Renal cortex interstitium (tissue), 11 donors: ENCODE measurements at regions not wholly inside any gene's neighbourhood (a gene's known extent, or its start where the extent isn't known, plus 50 kb on each side); places are given as distances from the start of the nearest gene placed in this dataset.
"Not testable (repeated sequence)": the region's sequence is repeated elsewhere in the genome, so short reads cannot be mapped to it uniquely, and the experiment has no call there.

Source experiments
- DNase-seq, 11 donors: peaks; one replicate each; pipeline ENCODE4 v3.0.0-alpha.2; 2013; ENCODE audit warnings: low read depth in 9 of 11, low spot score in 4 of 11; ENCODE audit errors: extremely low read depth in 1 of 11

DNA sequence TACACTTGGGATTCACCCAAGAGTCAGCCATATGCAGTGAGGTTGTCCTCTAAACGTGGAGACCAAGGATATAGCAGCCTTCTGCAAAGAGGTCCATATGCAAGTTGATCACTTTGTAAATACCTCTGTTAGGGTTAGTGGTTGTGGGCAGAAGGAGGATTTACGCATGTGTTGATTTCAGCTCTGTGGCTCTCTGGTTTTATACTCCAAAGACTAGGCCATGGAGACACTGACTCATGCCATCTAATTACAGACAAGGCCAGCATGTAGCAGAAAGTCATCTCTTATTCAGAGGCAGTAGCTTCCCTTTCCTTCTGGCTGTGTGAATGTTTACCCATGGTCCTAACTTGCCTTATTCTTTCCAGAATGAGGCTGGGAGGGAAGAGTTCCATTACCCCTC lies 140.9 kb upstream of the GOLGA6L4 start:
- DNase-seq = not testable (repeated sequence)

DNA sequence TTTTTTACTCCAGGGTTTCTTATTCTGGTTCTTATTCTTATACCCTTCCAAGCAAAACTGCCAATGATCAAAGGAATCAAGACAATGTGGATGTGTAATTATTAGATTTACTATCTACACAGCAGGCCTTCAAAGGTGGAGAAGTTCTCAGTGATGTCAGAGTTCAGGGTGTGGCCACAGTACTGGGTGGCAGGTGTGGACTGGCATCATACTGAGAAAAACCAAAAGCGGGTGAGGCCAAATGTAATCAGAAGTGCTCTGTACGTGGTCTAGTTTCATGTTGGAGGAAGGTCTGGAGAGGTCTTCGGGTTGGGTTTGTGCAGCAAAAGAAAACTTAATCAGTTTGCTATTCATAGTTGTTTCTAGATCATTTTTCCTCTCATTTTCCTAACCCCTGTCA lies 138.5 kb upstream of the GOLGA6L4 start:
- DNase-seq = not testable (repeated sequence)

DNA sequence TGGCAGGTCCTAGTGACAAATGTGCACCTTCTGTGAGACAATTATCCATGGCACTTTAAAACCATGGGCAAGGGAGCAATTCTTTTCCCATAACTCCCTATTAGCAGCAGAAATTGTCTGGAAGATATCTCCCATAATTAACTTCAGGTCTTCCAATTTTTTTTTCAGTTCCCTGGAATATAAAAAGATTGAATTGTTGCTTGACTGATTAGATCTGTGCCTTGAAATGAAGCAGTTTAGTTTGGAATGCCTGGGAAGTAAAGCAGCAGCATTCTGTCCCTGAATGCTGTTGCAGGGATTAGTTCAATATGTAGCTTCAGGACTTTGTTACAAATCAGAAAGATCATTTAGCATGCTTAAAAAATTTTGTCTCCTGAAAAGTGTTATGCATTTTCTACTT lies 137.0 kb upstream of the GOLGA6L4 start:
- no peak for DNase-seq

DNA sequence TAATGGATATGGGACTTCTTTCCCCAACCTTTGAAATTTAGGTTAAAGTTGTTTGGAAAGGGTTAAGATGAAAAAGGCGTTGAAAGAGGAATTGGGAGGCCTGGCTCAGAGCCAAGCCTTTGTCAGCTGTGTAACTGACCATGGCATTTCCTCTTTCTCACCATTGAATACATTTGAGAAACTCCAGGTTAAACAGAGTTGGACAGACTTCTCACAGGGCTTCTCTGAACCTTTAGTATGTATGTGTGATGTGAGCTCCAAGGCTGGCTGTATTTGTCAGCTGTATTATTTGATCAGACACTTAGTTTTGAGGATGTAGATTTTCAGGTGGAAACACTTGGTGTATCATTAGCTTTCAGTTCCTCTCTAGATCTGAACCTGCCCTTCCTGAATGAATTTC lies 136.4 kb upstream of the GOLGA6L4 start:
- peak in 6 of 11 donors; percentile 5 to 21 (median 14) for DNase-seq

DNA sequence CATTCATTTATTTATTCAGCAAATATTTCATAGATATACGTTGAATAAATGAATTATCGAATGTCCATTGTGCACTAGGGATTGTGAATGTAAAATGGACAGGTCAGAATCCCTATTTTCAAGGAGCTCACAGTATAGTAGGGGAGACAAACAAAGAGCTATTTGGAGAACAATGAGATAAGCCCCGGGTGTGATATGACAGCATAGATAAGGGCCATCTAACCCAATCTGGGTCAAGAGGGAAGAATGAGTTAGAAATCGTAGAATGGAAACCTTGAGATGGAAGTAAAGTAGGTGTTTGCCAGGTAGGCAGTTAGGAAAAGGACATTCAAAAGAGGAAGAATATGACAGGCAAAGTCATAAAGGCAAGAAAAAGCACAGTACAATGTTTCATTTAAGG lies 132.2 kb upstream of the GOLGA6L4 start:
- DNase-seq = no peak

DNA sequence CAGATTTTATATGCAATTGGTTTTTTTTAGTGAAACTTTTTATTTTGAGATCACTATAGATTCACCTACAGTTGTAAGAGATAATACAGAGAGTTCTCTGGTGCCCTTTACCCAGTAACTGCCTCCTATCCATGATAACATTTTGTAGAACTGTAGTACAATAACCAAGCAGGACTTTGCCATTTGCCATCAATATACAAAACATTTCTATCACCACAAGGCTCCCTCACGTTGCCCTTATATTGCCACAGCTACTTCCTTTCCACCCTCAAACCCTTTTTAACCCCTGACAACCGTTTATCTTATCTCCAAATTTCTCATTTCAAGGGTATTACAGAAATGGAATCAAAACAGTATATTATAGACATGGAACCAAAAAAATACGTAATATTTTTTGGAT lies 130.7 kb upstream of the GOLGA6L4 start:
- DNase-seq = no peak

DNA sequence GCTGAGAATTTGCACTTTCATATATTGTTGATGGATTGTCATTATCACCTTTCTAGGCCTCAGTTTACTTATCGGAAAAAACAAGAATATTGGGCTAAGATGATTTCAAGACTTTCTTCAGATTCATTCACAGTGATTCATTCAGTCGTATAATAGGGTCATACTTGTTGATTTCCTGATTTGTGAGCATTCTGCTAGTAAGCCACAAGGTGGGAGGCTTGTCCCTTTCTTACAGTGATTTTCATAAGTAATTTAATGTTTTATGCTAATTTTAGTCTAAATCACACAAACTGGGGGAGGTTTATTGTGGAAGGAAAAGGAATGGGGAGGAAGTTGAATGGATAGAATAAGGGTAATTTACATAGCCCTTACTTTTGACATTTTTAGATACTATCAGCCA lies 126.8 kb upstream of the GOLGA6L4 start:
- peak in 3 of 11 donors; percentile 8 to 12 (median 9) for DNase-seq

DNA sequence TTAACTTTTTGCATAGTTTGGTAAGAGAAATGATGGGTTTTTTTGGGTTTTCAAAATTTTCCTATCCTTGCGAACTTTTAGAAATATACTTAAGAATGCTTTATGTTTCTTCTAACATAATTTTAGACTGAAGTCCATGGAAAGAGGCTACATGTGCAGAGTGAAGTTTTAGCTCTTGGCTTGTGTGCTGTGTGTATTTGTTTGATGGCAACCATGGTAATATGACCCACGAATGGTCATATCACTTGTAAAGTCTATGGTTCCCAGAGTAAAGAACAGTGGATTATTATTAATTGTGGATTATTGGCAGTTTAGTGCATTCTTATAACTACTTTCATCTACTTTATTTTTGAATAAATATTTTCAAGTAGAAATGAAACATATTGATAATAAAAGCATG lies 124.0 kb upstream of the GOLGA6L4 start:
- DNase-seq = no peak

DNA sequence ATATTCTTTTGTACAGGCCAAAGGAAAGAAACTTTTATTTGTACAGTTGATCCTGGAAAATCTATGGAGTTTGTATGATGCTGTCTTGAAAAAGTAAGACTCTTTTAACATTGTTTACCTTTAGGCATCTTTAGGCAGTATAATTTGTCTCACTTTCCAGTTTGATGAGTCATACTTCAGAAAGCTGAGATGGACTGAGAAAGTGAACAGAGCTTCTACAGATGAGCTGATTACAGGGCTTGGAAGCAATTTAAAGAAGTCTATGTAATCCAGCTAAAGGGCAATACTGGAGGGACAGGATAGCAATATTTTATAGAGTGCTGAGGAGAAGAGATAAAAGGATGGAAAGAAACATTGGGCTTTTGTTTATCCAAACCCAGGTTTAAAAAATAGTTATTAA lies 123.5 kb upstream of the GOLGA6L4 start:
- no peak for DNase-seq

DNA sequence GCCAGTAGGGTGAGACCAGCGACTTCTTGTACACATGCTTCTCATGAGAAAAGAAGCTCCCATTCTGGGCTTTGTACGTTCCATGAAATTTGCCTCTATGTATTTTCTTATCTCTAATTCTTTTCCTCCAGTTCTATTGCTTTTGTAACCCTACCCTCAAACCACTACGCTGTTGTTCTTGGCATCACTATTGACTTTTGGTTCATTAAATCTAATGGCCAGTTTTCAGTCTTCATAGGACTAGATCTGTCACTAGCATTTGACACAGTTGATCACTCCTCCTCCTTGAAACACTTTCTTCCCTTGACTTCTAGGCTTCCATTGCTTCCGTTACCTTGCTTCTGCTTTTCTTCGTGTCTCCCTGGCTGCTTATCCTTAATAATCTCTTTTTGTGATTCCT lies 121.7 kb upstream of the GOLGA6L4 start:
- no peak for DNase-seq

DNA sequence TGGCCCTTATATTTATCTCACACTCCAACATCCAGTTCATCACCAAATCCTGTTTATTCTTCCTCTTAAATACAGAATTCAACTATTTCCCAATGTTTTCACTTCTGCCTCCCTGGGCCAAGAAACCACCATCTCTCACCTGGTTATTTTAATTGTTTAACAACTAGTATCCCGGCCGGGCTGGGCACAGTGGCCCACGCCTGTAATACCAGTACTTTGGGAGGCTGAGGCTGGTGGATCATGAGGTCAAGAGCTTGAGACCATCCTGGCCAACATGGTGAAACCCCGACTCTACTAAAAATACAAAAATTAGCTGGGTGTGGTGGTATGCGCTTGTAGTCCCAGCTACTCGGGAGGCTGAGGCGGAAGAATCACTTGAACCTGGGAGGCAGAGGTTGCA lies 120.9 kb upstream of the GOLGA6L4 start:
- not testable (repeated sequence) for DNase-seq

DNA sequence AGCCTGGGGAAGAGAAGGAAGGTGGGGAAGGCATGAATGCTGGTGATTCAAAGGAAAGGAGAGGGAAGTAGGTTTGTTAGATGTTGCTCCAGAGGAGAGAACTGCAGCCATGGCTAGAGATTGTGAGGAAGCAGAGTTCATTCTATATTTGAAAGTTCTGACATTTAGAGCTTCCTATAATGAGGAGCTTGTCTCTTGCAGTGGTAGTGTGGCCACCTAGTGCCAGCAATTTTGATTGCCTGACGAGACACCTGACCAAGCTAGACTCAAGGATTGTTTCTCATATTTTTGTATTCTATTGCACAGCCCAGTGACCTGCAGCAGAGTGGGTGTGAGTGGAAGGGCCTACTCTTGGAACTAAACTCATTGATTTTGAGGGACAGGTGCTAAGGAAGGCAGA lies 116.2 kb upstream of the GOLGA6L4 start:
- not testable (repeated sequence) for DNase-seq

DNA sequence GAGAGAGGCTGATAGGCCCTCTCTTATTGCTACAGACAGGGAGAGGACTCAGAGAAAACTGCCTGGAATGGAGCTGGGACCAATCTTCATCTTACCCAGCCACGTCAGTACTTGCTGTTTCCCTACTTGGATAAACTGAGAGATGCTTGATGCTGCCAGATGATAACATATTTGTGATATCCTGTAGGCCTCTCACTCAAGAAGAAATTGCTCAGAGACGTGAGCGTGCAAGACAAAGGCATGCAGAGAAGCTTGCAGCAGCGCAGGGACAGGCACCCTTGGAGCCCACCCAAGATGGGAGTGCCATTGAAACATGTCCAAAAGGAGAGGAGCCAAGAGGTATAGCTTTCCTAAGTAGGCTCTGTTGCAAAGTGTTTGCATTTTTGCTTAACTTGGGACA lies 114.7 kb upstream of the GOLGA6L4 start:
- not testable (repeated sequence) for DNase-seq

DNA sequence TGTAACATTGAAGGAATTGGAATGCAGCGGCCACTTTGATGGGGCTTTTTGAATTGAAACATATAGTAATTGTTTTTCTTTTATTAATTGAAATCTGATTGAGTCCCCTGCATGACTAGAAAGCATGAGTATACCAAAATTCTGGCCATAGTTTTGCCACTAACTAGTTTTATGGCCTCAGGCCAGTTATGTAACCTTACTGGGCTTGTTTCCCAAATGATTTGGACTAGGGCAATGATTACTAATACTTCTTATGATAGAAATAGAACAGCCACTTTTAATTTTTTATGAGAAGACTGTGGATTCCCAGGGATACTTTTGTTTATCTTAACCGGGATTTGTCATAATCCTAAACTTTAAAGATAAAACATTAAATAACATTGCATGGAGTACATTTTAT lies 106.9 kb upstream of the GOLGA6L4 start:
- not testable (repeated sequence) for DNase-seq

DNA sequence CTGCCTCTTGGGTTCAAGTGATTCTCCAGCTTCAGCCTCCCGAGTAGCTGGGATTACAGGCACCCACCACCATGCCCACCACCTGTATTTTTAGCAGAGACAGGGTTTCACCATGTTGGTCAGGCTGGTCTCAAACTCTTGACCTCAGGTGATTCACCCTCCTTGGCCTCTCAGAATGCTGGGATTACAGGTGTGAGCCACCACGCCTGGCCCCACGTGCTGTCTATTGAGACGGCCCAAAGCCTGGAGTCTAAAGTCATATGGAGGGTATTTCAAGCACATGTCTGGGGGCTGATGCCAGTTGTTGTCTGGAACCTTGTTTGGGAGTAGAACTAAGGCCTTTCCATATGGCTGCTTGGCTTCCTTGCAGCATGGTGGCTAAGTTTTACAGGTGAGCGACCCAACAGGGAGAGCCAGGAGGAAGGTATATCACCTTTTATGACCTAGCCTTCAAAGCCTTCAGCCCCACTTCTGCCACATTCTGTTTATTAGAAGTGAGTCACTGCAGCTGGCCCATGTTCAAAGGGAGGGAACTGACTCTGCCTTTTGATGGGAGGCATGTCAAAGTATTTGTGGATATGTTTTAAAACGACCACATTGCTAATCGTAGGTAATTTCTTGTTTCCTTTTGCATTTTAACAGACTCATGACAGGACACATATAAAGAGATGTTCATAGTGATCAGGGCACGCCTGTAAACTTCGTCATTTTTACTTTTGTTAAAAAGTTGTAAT lies 105.3 kb upstream of the GOLGA6L4 start:
- not testable (repeated sequence) for DNase-seq

DNA sequence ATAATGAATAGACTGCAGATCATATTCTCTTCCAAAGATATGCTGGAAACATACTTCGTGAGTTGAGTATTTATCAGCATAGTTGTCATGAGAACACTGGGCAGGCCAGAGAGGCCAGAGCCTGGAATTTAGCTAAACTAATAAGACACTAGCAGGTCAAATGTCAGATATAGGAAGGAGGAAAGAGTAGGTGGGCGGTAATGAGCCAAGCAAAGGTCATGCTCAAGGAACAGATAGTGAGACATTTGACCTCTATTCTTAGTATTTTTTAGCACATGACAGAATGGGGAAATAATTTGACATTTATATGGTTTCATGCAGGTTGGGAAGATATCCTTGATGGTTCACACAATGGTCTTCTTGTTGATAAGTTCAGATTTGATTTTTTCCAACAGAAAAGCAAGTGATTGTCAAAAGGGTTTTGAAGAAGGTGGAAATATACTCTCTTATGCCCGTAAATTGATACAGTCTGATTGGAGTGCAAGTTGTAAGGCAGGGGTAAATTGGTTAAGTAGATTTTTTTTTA lies 99.6 kb upstream of the GOLGA6L4 start:
- DNase-seq = not testable (repeated sequence)

DNA sequence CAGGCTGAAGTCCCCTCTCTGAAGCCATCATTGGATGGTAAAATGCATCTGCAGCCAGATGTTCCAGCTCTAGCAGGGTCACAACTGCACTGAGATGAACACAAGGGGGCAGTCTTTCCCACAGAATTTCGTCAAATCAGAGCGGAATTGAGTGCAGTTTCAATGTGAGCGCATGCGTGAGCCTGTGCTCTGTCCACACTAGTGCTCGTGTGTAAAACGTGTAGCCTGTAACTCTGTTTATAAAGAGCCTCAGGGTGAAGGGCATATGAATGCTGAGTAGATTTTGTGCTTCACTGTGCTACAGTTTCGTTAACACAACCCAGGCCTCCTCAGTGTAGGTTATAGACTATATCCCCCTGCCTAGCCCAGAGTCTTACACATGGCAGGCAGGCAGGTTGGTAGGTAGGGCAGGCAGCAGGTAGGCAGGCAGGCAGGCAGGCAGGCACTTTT lies 92.7 kb upstream of the GOLGA6L4 start:
- DNase-seq = peak; percentile 63 to 89 (median 82)

DNA sequence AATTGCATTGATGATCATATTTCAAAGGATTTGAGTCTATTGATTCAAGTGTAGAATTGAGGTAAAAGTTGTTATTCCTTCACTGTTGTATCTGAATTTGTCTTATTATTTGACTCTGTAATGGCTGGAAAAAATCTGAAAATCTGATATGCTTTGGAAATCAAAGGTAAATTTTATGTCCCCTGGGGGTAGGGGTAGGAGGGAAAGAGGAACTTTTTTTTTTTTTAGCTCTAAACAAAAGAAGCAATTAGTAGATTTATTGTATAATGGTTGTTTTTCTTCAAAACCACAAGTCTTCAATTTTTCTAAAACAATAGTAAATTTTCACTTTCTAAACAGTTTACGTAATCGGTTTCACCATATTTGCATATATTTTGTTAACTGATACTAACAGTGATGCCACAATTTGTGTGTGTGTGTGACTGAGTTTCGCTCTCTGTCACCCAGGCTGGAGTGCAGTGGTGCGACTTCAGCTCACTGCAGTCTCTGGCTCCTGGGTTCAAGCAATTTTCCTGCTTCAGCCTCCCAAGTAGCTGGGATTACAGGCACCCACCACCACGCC lies 91.7 kb upstream of the GOLGA6L4 start:
- no peak for DNase-seq

DNA sequence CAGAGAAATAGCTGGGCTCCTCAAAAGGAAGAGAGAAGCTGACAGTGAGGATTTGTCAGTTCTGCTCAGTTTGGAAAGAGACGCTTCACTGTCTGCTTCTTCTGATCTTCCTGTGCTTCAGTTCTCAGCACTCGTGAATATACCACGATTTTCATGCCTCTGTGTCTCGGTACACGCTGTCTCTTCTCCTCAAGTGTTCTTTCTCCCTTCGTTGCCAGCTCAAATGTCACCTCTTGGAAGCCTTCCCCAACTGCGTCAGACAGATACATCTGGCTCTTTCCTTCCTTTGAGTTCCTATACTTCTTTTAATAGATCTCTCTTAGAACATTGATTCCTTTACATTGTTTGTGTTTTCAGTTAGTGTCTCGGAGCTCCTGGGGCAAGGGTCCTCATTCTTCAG lies 90.6 kb upstream of the GOLGA6L4 start:
- DNase-seq = not testable (repeated sequence)

DNA sequence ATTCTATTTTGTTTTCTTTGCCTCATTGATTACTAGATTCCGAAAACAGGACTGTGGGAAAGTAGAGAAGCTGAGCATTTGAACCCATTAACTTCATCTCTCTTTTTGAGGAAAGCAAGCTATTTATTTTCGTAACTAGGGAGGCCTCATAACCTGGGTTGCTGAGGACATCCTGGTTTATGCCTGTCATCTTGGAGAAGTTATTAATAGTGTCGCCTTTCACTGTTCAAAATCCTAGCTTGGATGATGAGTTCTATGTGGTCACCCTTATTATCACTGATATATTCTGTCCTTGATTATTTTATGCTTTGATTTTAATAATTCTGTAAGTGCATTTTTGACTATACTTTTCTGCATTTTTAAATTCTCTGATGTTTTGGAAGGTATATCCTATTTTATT lies 89.3 kb upstream of the GOLGA6L4 start:
- DNase-seq = not testable (repeated sequence)

DNA sequence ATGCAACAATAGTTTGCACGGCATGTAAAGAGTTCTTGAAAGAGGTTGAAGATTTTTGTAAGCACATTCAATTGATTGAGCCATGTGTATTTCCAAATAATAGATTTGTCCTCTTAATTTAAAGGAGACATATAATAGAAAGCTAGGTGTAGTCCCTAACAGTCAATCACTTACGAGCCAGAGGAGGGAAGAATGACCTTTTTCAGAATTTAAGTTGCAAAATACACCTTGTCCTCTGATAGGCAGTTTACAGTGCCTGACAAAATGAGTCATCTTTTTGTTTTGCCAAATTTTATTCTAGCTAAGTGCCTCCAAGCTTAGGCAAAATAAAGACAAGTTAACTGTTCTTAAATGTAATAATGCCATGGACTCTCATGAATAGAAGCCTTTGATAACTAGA lies 88.3 kb upstream of the GOLGA6L4 start:
- DNase-seq = not testable (repeated sequence)
